ENCODE measurements at regions not wholly inside any gene's neighbourhood (a gene's known extent, or its start where the extent isn't known, plus 50 kb on each side); places are given as distances from the start of the nearest gene placed in this dataset.
A peak's percentile ranks its signal among the peaks of the same experiment; 100 is the strongest.

DNA sequence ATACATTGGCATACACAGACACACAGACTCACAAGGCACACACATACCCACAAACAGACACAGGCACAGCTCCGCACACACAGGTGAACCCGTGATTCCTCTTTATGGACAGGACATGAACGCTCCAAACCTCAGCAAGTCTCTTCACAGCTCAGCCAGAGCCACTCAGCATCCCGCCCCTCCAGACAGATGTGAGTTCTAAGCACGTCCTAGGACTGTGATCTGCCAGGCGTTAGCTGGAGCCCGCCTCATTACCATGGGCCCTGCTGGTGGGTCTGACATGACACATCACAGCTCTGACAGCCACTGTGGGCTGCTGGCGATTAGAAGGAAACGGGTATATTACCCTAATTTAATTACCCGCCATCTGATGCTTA is 176.7 kb upstream of the PPP2R2D start:
- no peaks in the 10 kb centered on the region for H3K79me2 ChIP-seq (ENCODE audit: insufficient read depth, low read length)
- no peaks in the 10 kb centered on the region for H3K27me3 ChIP-seq (ENCODE audit: control insufficient read depth in 2 of 2, insufficient read depth in 2 of 2, low read length in 2 of 2)
- H3K27ac Mint-ChIP-seq = no peak overlapping the region
- TF ChIP-seq, protein P1, sequence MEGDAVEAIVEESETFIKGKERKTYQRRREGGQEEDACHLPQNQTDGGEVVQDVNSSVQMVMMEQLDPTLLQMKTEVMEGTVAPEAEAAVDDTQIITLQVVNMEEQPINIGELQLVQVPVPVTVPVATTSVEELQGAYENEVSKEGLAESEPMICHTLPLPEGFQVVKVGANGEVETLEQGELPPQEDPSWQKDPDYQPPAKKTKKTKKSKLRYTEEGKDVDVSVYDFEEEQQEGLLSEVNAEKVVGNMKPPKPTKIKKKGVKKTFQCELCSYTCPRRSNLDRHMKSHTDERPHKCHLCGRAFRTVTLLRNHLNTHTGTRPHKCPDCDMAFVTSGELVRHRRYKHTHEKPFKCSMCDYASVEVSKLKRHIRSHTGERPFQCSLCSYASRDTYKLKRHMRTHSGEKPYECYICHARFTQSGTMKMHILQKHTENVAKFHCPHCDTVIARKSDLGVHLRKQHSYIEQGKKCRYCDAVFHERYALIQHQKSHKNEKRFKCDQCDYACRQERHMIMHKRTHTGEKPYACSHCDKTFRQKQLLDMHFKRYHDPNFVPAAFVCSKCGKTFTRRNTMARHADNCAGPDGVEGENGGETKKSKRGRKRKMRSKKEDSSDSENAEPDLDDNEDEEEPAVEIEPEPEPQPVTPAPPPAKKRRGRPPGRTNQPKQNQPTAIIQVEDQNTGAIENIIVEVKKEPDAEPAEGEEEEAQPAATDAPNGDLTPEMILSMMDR (IDR thresholded peaks at IDR 0.05) = no peak
- no peak for DNase-seq
- no peaks in the 10 kb centered on the region for H4K20me1 ChIP-seq (ENCODE audit: insufficient read depth, low read length)
- no peak overlapping the region for H3K9ac ChIP-seq (ENCODE audit: insufficient read depth, low read length, poor library complexity, severe bottlenecking)
- no peak overlapping the region for H3K27ac ChIP-seq (ENCODE audit: low read depth in 1 of 2, low read length in 2 of 2)
- no peak overlapping the region for H2AFZ ChIP-seq (ENCODE audit: insufficient read depth, low read depth, low read length, poor library complexity, severe bottlenecking)
- 75% methylated on average over 7 of the region's 10 CpGs for WGBS (ENCODE audit: insufficient coverage)
- no peaks in the 10 kb centered on the region for H3K36me3 ChIP-seq (replicated peaks in 1 of 2; ENCODE audit: control insufficient read depth in 1 of 2, insufficient read depth in 2 of 2, low read length in 2 of 2)
- H3K4me1 ChIP-seq (ENCODE audit: control insufficient read depth in 1 of 2, insufficient read depth in 2 of 2, low read length in 2 of 2) = no peaks in the 10 kb centered on the region
- H3K4me3 Mint-ChIP-seq = no peak overlapping the region
- H3K4me3 ChIP-seq (replicated peaks in 1 of 3; ENCODE audit: low read depth in 2 of 3, low read length in 3 of 3) = no peak overlapping the region
- H3K27me3 Mint-ChIP-seq (ENCODE audit: low read depth in 3 of 3) = peaks cover under 1 to 12% (median 6%) of the 10 kb centered on the region in 3 donors
- peaks cover 0 to 5% (median 1%) of the 10 kb centered on the region in 7 donors for H3K9me3 Mint-ChIP-seq
- peaks cover 6% of the 10 kb centered on the region for H3K4me1 Mint-ChIP-seq
- no peaks in the 10 kb centered on the region for H3K9me3 ChIP-seq (replicated peaks in 1 of 2; ENCODE audit: control insufficient read depth in 1 of 2, insufficient read depth in 1 of 2, low read length in 2 of 2)
- intact Hi-C loops (cut with micrococcal nuclease) = no loop called here
- H3K4me2 ChIP-seq (replicated peaks; ENCODE audit: extremely low read depth, low read length, poor library complexity, severe bottlenecking) = no peak overlapping the region
- H3K36me3 Mint-ChIP-seq = no peaks in the 10 kb centered on the region

DNA sequence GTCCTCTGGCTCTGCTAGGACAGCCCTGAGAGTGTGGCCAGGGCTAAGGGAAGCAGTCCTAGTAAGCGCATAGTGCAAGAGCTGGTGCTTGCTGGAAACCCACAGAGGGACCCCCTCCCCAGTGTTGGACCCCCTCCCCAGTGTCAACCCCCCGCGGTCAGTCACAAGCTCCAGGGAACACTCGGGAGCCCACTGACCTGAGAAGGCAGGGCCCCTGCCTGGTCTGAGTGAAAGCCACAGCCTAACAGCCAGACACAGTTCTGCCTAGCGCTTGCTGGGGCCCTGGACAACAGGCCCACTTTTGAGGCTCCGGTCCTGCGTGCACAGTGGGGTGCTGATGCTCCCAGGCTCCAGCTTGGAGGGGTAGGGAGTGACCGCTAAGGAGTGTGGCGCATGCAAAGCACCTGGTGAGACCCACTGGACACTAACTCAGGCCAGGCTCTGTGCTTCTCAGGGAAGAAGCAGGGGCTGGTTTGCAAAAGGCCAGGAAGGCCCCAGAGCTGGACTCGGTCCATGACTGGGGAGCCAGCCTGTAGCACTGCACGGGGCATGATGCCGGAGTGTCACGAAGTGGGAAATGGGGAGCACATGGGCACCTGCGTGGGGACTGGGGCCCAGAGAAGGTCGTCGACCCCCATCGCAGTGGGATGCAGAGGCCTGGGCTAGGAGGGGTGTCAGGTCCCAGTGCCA is 175.8 kb upstream of the PPP2R2D start:
- no peak overlapping the region for H3K4me3 Mint-ChIP-seq
- no peak overlapping the region for H3K27ac ChIP-seq (ENCODE audit: low read depth in 1 of 2, low read length in 2 of 2)
- H3K4me1 ChIP-seq (ENCODE audit: control insufficient read depth in 1 of 2, insufficient read depth in 2 of 2, low read length in 2 of 2) = no peaks in the 10 kb centered on the region
- peaks cover 0 to 2% (median 0%) of the 10 kb centered on the region in 7 donors for H3K9me3 Mint-ChIP-seq
- WGBS (ENCODE audit: insufficient coverage) = 89% methylated on average over 16 of the region's 17 CpGs
- H4K20me1 ChIP-seq (ENCODE audit: insufficient read depth, low read length) = no peaks in the 10 kb centered on the region
- H3K27me3 ChIP-seq (ENCODE audit: control insufficient read depth in 2 of 2, insufficient read depth in 2 of 2, low read length in 2 of 2) = no peaks in the 10 kb centered on the region
- H3K79me2 ChIP-seq (ENCODE audit: insufficient read depth, low read length) = no peaks in the 10 kb centered on the region
- H3K36me3 ChIP-seq (replicated peaks in 1 of 2; ENCODE audit: control insufficient read depth in 1 of 2, insufficient read depth in 2 of 2, low read length in 2 of 2) = no peaks in the 10 kb centered on the region
- TF ChIP-seq, protein P1 (IDR thresholded peaks at IDR 0.05) = no peak
- H3K4me2 ChIP-seq (replicated peaks; ENCODE audit: extremely low read depth, low read length, poor library complexity, severe bottlenecking) = no peak overlapping the region
- H3K9ac ChIP-seq (ENCODE audit: insufficient read depth, low read length, poor library complexity, severe bottlenecking) = no peak overlapping the region
- no peak for DNase-seq
- peaks cover 2 to 12% (median 6%) of the 10 kb centered on the region in 3 donors for H3K27me3 Mint-ChIP-seq (ENCODE audit: low read depth in 3 of 3)
- peak overlapping the region in 1 of 7 donors; percentile 43 for H3K27ac Mint-ChIP-seq
- no peaks in the 10 kb centered on the region for H3K9me3 ChIP-seq (replicated peaks in 1 of 2; ENCODE audit: control insufficient read depth in 1 of 2, insufficient read depth in 1 of 2, low read length in 2 of 2)
- H3K4me3 ChIP-seq (replicated peaks in 1 of 3; ENCODE audit: low read depth in 2 of 3, low read length in 3 of 3) = no peak overlapping the region
- H2AFZ ChIP-seq (ENCODE audit: insufficient read depth, low read depth, low read length, poor library complexity, severe bottlenecking) = no peak overlapping the region
- intact Hi-C loops (cut with micrococcal nuclease) = no loop called here
- peaks cover 6% of the 10 kb centered on the region for H3K4me1 Mint-ChIP-seq
- no peaks in the 10 kb centered on the region for H3K36me3 Mint-ChIP-seq

Data from CD14-positive monocyte (primary cell).